Neural progenitor cell (in vitro differentiated cells): ENCODE measurements at regions not wholly inside any gene's neighbourhood (a gene's known extent, or its start where the extent isn't known, plus 50 kb on each side); places are given as distances from the start of the nearest gene placed in this dataset.

Source experiments
- CTCF ChIP-seq: fragments of 200-600 bp; sonication (generic); IDR thresholded peaks from 2 replicates; pipeline ENCODE4 v1.5.1; 2017; ENCODE audit warnings: antibody characterized with exemption, mild to moderate bottlenecking
- EZH2 ChIP-seq: fragments of 200-600 bp; sonication (generic); IDR thresholded peaks from 2 replicates; pipeline ENCODE4 v1.6.1; 2017; ENCODE audit warnings: antibody characterized with exemption, mild to moderate bottlenecking, moderate library complexity

DNA sequence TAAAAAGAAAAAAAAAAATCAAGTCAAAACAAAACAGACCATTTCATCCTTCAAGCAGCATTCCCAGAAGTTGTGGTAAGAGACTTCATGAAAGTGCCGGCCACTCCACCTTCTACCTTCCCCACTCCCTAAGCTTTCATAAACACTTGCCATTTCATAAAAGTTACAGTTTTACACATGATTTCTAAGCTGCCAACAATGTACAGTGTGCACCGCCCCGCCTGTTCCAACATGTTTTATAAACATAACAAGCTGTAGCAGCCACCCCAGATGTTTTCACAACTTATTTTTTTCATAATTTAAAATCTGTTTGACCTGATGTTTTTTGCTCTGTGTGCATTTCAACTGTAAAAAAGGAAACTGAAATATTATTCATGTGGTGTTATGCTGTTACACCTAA lies 608.1 kb downstream of the TOX3 start:
- TF ChIP-seq CTCF (no peak), EZH2 (no peak)
